DMS53 treated with DMSO at 0.1 percent for 48 hours (cell line): ENCODE measurements at regions not wholly inside any gene's neighbourhood (a gene's known extent, or its start where the extent isn't known, plus 50 kb on each side); places are given as distances from the start of the nearest gene placed in this dataset.
"Not testable (repeated sequence)": the region's sequence is repeated elsewhere in the genome, so short reads cannot be mapped to it uniquely, and the experiment has no call there.

ENCODE experiments used
- DNase-seq: peaks from one replicate; lab custom pipeline; 2025; ENCODE audit not compliant: unreplicated experiment; lab: John Stamatoyannopoulos, UW

DNA sequence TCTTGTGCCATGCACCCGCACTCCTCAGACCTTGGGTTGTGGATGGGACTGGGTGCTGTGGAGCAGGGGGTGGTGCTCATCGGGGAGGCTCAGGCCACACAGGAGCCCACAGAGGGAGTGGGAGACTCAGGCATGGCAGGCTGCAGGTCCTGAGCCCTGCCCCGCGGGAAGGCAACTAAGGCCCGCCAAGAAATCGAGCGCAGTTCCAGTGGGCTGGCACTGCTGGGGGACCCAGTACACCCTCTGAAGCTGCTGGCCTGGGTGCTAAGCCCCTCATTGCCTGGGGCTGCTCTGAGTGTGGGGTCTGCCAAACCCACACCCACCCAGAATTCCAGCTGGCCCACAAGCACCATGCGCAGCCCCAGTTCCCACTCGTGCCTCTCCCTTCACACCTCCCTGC, 450.5 kb upstream of the FGF16 start:
- DNase-seq = no peak

DNA sequence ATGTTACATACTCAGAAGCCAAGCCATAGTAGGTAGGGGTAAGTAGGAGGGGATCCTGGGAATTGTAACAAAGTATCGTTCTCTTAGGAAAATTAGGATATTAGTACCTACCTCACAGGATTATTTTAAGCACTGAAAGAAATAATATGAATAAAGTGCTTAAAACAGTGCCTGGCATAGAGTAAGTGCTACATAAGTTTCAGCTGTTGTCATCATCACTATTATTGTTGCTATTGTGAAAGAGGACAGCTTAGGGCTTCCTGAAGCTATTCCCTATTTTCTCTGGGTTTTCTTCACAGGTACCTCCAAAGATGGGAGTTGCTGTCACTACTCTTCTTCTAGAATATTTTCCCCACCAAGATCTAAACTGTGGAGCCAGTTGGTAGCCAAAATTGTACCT, 443.7 kb upstream of the FGF16 start:
- DNase-seq = no peak

GRCh38 chrX:77003956-77004355, 443.2 kb upstream of the FGF16 start:
- DNase-seq = no peak

- DNase-seq = no peak
Observed at GRCh38 chrX:77009691-77010090, 437.5 kb upstream of the FGF16 start.

GRCh38 chrX:77014377-77015372, 432.5 kb upstream of the FGF16 start:
- DNase-seq = peak; percentile 58

DNA sequence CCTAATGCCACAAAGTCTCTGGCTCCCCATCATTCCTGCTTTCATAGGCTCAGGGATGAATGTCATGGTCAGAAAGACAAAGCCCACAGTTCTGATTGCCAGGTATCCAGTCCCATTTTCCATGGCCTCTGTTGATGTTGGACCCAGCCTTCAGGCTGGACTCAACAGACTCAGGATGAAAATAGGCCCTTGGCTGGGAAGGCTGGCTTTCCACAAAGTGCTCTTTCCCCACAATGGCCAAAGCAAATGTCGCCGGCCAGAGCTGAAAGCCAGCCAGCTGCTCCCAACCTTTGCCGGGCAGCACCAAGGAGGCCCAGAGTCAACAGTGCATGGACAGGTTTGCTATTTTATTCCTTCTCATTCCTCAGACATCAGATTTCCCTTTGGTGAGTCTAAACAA, 430.1 kb upstream of the FGF16 start:
- DNase-seq = no peak

GRCh38 chrX:77046180-77046810, 400.9 kb upstream of the FGF16 start:
- DNase-seq = not testable (repeated sequence)

- no peak for DNase-seq
Observed at GRCh38 chrX:77060572-77060971, 386.6 kb upstream of the FGF16 start.

DNA sequence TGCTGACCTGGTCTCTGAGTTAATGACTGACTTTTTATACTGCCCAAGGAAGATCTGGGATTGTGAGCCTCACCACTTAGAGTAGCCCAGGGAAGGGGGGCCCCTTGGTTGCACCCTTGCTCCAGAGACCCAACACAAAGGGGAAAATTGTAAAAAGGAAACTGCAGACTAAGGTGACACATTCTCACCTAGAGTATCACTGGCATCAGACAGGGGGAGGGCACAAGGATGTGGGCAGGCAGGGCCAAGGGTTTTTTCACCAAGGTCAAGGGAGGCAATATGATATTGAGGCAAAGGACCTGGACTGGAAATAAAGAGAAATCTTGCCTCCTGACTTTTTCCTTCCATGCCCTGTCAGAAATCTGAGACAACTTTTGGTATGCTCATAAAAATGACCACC, 386.2 kb upstream of the FGF16 start:
- DNase-seq = no peak

DNA sequence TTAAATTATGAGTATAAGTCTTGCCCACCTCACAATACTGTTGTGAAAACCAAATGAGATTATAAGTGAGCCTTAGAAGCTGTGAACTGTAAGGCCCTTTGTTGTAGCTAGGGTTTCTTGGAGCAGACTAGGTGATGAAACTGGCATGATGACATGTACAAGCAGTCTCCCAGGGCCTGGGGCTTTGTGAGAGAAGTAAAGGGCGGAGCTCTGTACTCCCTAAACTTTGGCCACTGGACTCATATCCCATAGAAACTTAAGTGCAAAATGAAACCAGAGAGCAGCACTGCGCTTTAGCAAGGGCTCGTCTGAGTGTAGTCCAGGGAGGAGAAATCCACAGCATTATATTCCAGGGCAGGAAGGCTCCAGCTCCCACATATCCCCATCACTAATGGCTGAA, 385.6 kb upstream of the FGF16 start:
- no peak for DNase-seq

GRCh38 chrX:77065896-77066295, 381.3 kb upstream of the FGF16 start:
- no peak for DNase-seq

GRCh38 chrX:77070202-77070918, 376.8 kb upstream of the FGF16 start:
- no peak for DNase-seq

DNA sequence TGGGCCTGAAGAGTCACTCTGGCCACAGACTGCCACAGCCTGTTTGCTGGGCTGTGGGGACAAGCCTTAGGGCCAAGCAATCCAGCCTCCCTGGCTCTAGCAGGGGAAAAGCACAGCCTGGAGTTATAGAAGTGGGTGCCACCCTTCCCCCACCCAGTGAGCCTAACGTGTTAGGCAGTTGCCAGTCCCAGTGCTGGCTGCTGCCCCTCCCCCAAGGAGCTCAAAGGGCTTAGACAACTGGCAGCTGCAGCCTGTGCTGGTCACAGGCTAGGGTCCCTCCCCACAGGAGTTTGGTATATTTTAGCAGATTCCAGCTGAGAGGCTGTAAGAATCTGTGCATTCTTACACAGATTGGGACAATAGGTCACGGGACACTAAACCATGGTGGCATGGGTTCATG, 370.3 kb upstream of the FGF16 start:
- DNase-seq = no peak

DNA sequence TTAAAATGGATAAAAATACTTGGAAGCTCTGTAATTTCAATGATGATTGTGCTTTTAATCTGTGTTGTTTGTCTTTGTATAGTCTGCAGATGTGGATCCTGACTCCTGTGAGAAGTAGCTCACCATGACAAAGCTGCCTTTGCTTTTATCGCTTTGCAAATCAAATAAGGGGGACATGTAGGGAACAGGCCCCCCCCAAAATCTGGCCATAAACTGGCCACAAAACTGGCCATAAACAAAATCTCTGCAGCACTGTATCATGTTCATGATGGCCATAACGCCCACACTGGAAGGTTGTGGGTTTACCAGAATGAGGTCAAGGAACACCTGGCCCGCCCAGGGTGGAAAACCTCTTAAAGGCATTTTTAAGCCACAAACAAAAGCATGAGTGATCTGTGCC, 366.0 kb upstream of the FGF16 start:
- not testable (repeated sequence) for DNase-seq

GRCh38 chrX:77085372-77085771, 361.8 kb upstream of the FGF16 start:
- DNase-seq = no peak

GRCh38 chrX:77087529-77088169, 359.5 kb upstream of the FGF16 start:
- no peak for DNase-seq

- no peak for DNase-seq
Observed at GRCh38 chrX:77088233-77088632, 359.0 kb upstream of the FGF16 start.

- DNase-seq = no peak
Observed at GRCh38 chrX:77114501-77114900, 332.7 kb upstream of the FGF16 start.

DNA sequence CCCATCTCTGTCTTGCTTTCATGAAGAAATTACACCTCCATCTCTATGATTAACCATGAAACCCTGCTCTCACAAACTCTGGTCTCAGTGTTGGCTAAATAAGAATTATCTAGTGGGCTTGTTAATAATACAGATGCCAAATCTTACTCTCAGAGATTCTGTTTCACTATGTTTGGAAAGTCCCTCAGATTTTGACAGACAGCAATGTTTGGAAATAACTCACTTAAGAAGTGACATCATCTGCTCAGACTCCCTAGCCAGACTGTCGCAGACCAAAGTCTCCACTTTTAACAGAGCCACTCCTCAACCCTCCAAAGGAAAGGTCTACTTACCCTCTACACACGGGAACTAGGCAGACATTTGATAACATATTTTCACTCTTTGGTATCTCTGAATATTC, 328.5 kb upstream of the FGF16 start:
- no peak for DNase-seq

DNA sequence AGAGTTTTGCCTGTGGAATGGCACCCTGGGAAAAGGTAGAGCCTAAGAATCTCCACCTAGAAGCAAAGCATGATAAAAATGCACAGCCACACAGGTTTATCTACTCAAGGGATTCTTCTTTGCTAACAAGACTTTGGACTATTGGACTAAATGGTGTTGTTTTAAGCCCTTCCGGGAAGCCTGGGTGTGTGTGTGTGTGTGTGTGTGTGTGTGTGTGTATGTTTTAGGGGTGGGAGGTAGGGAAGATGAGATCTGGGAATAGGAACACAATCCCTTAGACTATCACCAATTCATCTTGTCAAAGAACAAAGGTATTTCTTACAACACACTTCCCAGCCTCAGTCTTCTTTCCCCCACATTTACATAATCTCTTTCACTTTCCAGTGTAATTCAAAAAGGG, 327.5 kb upstream of the FGF16 start:
- DNase-seq = no peak

DNA sequence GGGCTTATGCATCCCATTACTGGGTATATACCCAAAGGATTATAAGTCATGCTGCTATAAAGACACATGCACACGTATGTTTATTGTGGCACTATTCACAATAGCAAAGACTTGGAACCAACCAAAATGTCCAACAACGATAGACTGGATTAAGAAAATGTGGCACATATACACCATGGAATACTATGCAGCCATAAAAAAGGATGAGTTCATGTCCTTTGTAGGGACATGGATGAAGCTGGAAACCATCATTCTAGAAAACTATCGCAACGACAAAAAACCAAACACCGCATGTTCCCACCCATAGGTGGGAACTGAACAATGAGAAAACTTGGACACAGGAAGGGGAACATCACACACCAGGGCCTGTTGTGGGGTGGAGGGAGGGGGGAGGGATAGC, 323.3 kb upstream of the FGF16 start:
- not testable (repeated sequence) for DNase-seq
